Heart right ventricle (tissue), 16 donors: ENCODE measurements at regions not wholly inside any gene's neighbourhood (a gene's known extent, or its start where the extent isn't known, plus 50 kb on each side); places are given as distances from the start of the nearest gene placed in this dataset.

ENCODE experiments used
- ATAC-seq, 8 donors: fragments of 200-7000 bp; cut with Tn5 transposase; one replicate each; pipeline ENCODE4 v1.9.1; 2020; ENCODE audit warnings: mild to moderate bottlenecking in 8 of 8, moderate library complexity in 8 of 8, moderate number of reproducible peaks in 1 of 8
- DNase-seq, 2 donors: peaks; one replicate each; pipeline ENCODE4 v3.0.0-alpha.2; 2020
- H3K27ac ChIP-seq, 10 donors: fragments of 200-600 bp; sonication (generic) in 2 of 10; one replicate each; pipeline versions ENCODE4 v1.5.0 to v1.8.0; 2020 to 2022; ENCODE audit warnings: mild to moderate bottlenecking in 3 of 10
- H3K27me3 ChIP-seq, 7 donors: fragments of 200-600 bp; one replicate each; pipeline ENCODE4 v1.8.0; 2021 to 2022; ENCODE audit warnings: mild to moderate bottlenecking in 2 of 7
- H3K36me3 ChIP-seq, 9 donors: fragments of 200-600 bp; sonication (generic) in 1 of 9; one replicate each; pipeline versions ENCODE4 v1.5.0 to v1.8.0; 2020 to 2022; ENCODE audit warnings: mild to moderate bottlenecking in 2 of 9
- H3K4me1 ChIP-seq, 9 donors: fragments of 200-600 bp; sonication (generic) in 1 of 9; one replicate each; pipeline versions ENCODE4 v1.5.0 to v1.8.0; 2020 to 2022; ENCODE audit warnings: mild to moderate bottlenecking in 4 of 9
- H3K4me3 ChIP-seq, 10 donors: fragments of 200-600 bp; sonication (generic) in 2 of 10; one replicate each; pipeline versions ENCODE4 v1.5.0 to v1.8.0; 2020 to 2022; ENCODE audit warnings: mild to moderate bottlenecking in 7 of 10, moderate library complexity in 2 of 10
- H3K9me3 ChIP-seq, 11 donors: fragments of 200-600 bp in 10 of 11; sonication (generic) in 2 of 11; one replicate each; pipeline versions ENCODE4 v1.5.0 to v1.8.0; 2013 to 2022; ENCODE audit warnings: mild to moderate bottlenecking in 2 of 11, control low read depth in 1 of 11, moderate library complexity in 1 of 11
- CTCF ChIP-seq, 9 donors: fragments of 200-600 bp; sonication (generic) in 2 of 9; IDR thresholded peaks; one replicate each; pipeline versions ENCODE4 v1.5.0 to v1.8.0; 2021 to 2022; ENCODE audit warnings: antibody characterized with exemption in 9 of 9, mild to moderate bottlenecking in 5 of 9, moderate library complexity in 1 of 9
- WGBS, 2 donors: extraction: QIAGEN DNeasy Blood & Tissue Kit; methylation state at CpG; one replicate each; pipeline ENCODE4 v1.1.7; 2013; ENCODE audit warnings: inconsistent platforms in 1 of 2; 5-methylcytosine and 5-hydroxymethylcytosine counted together
- intact Hi-C, 10 donors: fragments of 100-400 bp; cut with DNase I; formaldehyde crosslinking; loops; one replicate each; pipeline versions ENCODE4 v1.11.1 to v1.14.2; 2022
- donor health status: Arrhythmogenic right ventricular cardiomyopathy.
- donor health status: ischemic (EF 13 %, LVEDD 7.1; RV severe dilation, severe dysfunction).
- donor health status: healthy with polysubstance abuse.
- donor health status: DM: no; HTN: yes; CAD: no.
- donor health status: DM: no; HTN: no; CAD: no.
- donor health status: ischemic (EF 25% LVEDD 6.9; RV normal size, moderate dysfunction).
- donor health status: ischemic (EF 25% LVEDD 5.7; RV mildly dilated, moderate dysfunction).
- donor health status: healthy.
- donor health status: DM: yes; HTN: yes; CAD: no.
- donor health status: Ischemic cardiomyopathy.
- donor health status: ischemic (EF 35%, LVEDD 5.7; RV mildly dilated, moderate dysfunction).
- donor health status: nonischemic (EF 11% LVEDD 7.7; RV severe dilation, severe dysfunction).
- donor health status: DM: yes; HTN: yes; CAD: no.
- donor health status: PGD.
- donor health status: ischemic (EF 29% LVEDD 5.4; RV normal size, mild dysfunction).
- donor health status: nonischemic (EF 23%, LVEDD 6.1; RV moderate dilation, normal function).

- TF ChIP-seq CTCF (IDR thresholded peaks at IDR 0.05), result no peak
- H3K4me3 ChIP-seq, result no peak overlapping the region
- intact Hi-C loops, result loop anchor here in 1 of 10 donors (10.0 kb wide), 1 partner anchor 1297 kb away; the partner anchor contains the start of gene PTPRT
- H3K9me3 ChIP-seq, result no peaks in the 10 kb centered on the region
- DNase-seq (no peak), ATAC-seq (no peak)
- WGBS, 2 donors, result 80 to 85% methylated on average over 8 of the region's 8 CpGs
- H3K36me3 ChIP-seq, result no peaks in the 10 kb centered on the region
- H3K27ac ChIP-seq, result no peak overlapping the region
- H3K27me3 ChIP-seq, result peaks cover 0 to 29% (median 4%) of the 10 kb centered on the region in 7 donors
- H3K4me1 ChIP-seq, result no peaks in the 10 kb centered on the region
These were observed 269.3 kb upstream of the CHD6 start for GRCh38 chr20:41887500-41887899.

- intact Hi-C loops, result loop anchor here in 1 of 10 donors (10.0 kb wide), 1 partner anchor 1303 kb away; the partner anchor contains the start of gene PTPRT
- DNase-seq (no peak), ATAC-seq (no peak)
- WGBS, 2 donors, result 73 to 88% methylated on average over 1 of the region's 1 CpG
- Histone ChIP-seq H3K4me1 (no peaks in the 10 kb centered on the region), H3K27ac (no peak overlapping the region), H3K36me3 (no peaks in the 10 kb centered on the region), H3K9me3 (no peaks in the 10 kb centered on the region), H3K4me3 (no peak overlapping the region), H3K27me3 (peaks cover 0 to 34% (median 12%) of the 10 kb centered on the region in 7 donors)
- TF ChIP-seq CTCF (IDR thresholded peaks at IDR 0.05), result no peak
These were observed 263.4 kb upstream of the CHD6 start for GRCh38 chr20:41881466-41882046.

- DNase-seq (no peak), ATAC-seq (no peak)
- 17 to 26% methylated on average over 2 of the region's 2 CpGs for WGBS, 2 donors
- no peaks in the 10 kb centered on the region for H3K4me1 ChIP-seq
- no peak overlapping the region for H3K27ac ChIP-seq
- no peak overlapping the region for H3K4me3 ChIP-seq
- intact Hi-C loops, result no loop called here
- no peaks in the 10 kb centered on the region for H3K36me3 ChIP-seq
- peaks cover 0 to 38% (median 11%) of the 10 kb centered on the region in 7 donors for H3K27me3 ChIP-seq
- TF ChIP-seq CTCF (IDR thresholded peaks at IDR 0.05), result no peak
- H3K9me3 ChIP-seq, result no peaks in the 10 kb centered on the region
These were observed 260.9 kb upstream of the CHD6 start for GRCh38 chr20:41879123-41879522.

GRCh38 chr20:41877911-41878310, 259.7 kb upstream of the CHD6 start:
- no peak for ATAC-seq
- no peak overlapping the region for H3K4me3 ChIP-seq
- TF ChIP-seq CTCF (IDR thresholded peaks at IDR 0.05), result no peak
- no peaks in the 10 kb centered on the region for H3K9me3 ChIP-seq
- peaks cover 0 to 42% (median 4%) of the 10 kb centered on the region in 7 donors for H3K27me3 ChIP-seq
- H3K36me3 ChIP-seq, result no peaks in the 10 kb centered on the region
- intact Hi-C loops, result no loop called here
- 68 to 71% methylated on average over 4 of the region's 4 CpGs for WGBS, 2 donors
- no peaks in the 10 kb centered on the region for H3K4me1 ChIP-seq
- H3K27ac ChIP-seq, result no peak overlapping the region
- DNase-seq, result no peak
